ENCODE measurements at regions not wholly inside any gene's neighbourhood (a gene's known extent, or its start where the extent isn't known, plus 50 kb on each side); places are given as distances from the start of the nearest gene placed in this dataset.

- no peak for TF ChIP-seq CTCF (IDR thresholded peaks at IDR 0.05)
- TF ChIP-seq POLR2A (IDR thresholded peaks at IDR 0.05): no peak
Measured at GRCh38 chr5:3836528-3836927, 240.9 kb downstream of the IRX1 start.
